Stimulated activated effector memory CD8-positive, alpha-beta T cell treated with anti-CD3 and anti-CD28 coated beads, Interleukin-12 subunit alpha, Interleukin-12 subunit beta, amount 100 ng/mL, for 72 hours (primary cell): ENCODE measurements at regions not wholly inside any gene's neighbourhood (a gene's known extent, or its start where the extent isn't known, plus 50 kb on each side); places are given as distances from the start of the nearest gene placed in this dataset.

ENCODE experiments used
- ATAC-seq: fragments of 150-1000 bp; cut with Tn5 transposase; 2 replicates; pipeline ENCODE4 v1.10.0; 2021
- DNase-seq, 2 donors: peaks; one replicate each; pipeline ENCODE4 v3.0.0; 2021 to 2022; ENCODE audit warnings: low spot score in 2 of 2
- H3K27ac Mint-ChIP-seq: one replicate; pipeline ENCODE4 v1.8.0; 2022; ENCODE audit warnings: mild to moderate bottlenecking, mixed read lengths
- H3K36me3 Mint-ChIP-seq: one replicate; pipeline ENCODE4 v1.8.0; 2022; ENCODE audit warnings: mild to moderate bottlenecking, mixed read lengths
- H3K4me1 Mint-ChIP-seq: one replicate; pipeline ENCODE4 v1.8.0; 2022; ENCODE audit warnings: mixed read lengths
- H3K4me3 Mint-ChIP-seq: one replicate; pipeline ENCODE4 v1.8.0; 2022; ENCODE audit warnings: mild to moderate bottlenecking, mixed read lengths
- H3K9me3 Mint-ChIP-seq: one replicate; pipeline ENCODE4 v1.8.0; 2022; ENCODE audit warnings: mixed read lengths

GRCh38 chr1:188061881-188062280, 1233.1 kb downstream of the PLA2G4A start:
- no peak for DNase-seq
- no peak for ATAC-seq
- H3K9me3 Mint-ChIP-seq, result peaks cover 30% of the 10 kb centered on the region

GRCh38 chr1:188062456-188062855, 1233.7 kb downstream of the PLA2G4A start:
- DNase-seq (no peak), ATAC-seq (no peak)
- peaks cover 27% of the 10 kb centered on the region for H3K9me3 Mint-ChIP-seq

More at GRCh38 chr1:188061881-188062280, 1233.1 kb downstream of the PLA2G4A start:
- H3K27ac Mint-ChIP-seq, result no peak overlapping the region
- no peak overlapping the region for H3K4me3 Mint-ChIP-seq
- H3K4me1 Mint-ChIP-seq, result no peaks in the 10 kb centered on the region
- H3K36me3 Mint-ChIP-seq, result no peaks in the 10 kb centered on the region

GRCh38 chr1:188065917-188066316, 1237.2 kb downstream of the PLA2G4A start:
- Mint-ChIP-seq H3K27ac (no peak overlapping the region), H3K36me3 (no peaks in the 10 kb centered on the region), H3K4me1 (no peaks in the 10 kb centered on the region), H3K9me3 (peaks cover 40% of the 10 kb centered on the region), H3K4me3 (no peak overlapping the region)
- DNase-seq (no peak), ATAC-seq (no peak)

More at GRCh38 chr1:188062456-188062855, 1233.7 kb downstream of the PLA2G4A start:
- Mint-ChIP-seq H3K36me3 (no peaks in the 10 kb centered on the region), H3K4me3 (no peak overlapping the region), H3K4me1 (no peaks in the 10 kb centered on the region), H3K27ac (no peak overlapping the region)

GRCh38 chr1:188070848-188071247, 1242.1 kb downstream of the PLA2G4A start:
- Mint-ChIP-seq H3K4me1 (no peaks in the 10 kb centered on the region), H3K36me3 (no peaks in the 10 kb centered on the region), H3K9me3 (peaks cover 30% of the 10 kb centered on the region), H3K4me3 (no peak overlapping the region), H3K27ac (no peak overlapping the region)
- DNase-seq (no peak), ATAC-seq (no peak)

GRCh38 chr1:188089015-188089414, 1260.3 kb downstream of the PLA2G4A start:
- ATAC-seq, result no peak

GRCh38 chr1:188089461-188089860, 1260.7 kb downstream of the PLA2G4A start:
- Mint-ChIP-seq H3K36me3 (no peaks in the 10 kb centered on the region), H3K27ac (no peak overlapping the region), H3K4me3 (no peak overlapping the region), H3K4me1 (no peaks in the 10 kb centered on the region), H3K9me3 (peaks cover 15% of the 10 kb centered on the region)
- no peak for DNase-seq
- no peak for ATAC-seq

More at GRCh38 chr1:188089015-188089414, 1260.3 kb downstream of the PLA2G4A start:
- no peak overlapping the region for H3K4me3 Mint-ChIP-seq
- no peaks in the 10 kb centered on the region for H3K36me3 Mint-ChIP-seq
- DNase-seq, result no peak
- no peak overlapping the region for H3K27ac Mint-ChIP-seq
- no peaks in the 10 kb centered on the region for H3K4me1 Mint-ChIP-seq
- peaks cover 15% of the 10 kb centered on the region for H3K9me3 Mint-ChIP-seq

GRCh38 chr1:188096521-188096920, 1267.8 kb downstream of the PLA2G4A start:
- no peak for DNase-seq
- H3K27ac Mint-ChIP-seq, result no peak overlapping the region
- no peaks in the 10 kb centered on the region for H3K36me3 Mint-ChIP-seq
- no peak for ATAC-seq
- H3K9me3 Mint-ChIP-seq, result peaks cover 11% of the 10 kb centered on the region
- H3K4me1 Mint-ChIP-seq, result no peaks in the 10 kb centered on the region
- H3K4me3 Mint-ChIP-seq, result no peak overlapping the region

- no peak overlapping the region for H3K4me3 Mint-ChIP-seq
- no peak overlapping the region for H3K27ac Mint-ChIP-seq
- peaks cover 14% of the 10 kb centered on the region for H3K9me3 Mint-ChIP-seq
- no peaks in the 10 kb centered on the region for H3K4me1 Mint-ChIP-seq
- DNase-seq, result no peak
- no peak for ATAC-seq
- no peaks in the 10 kb centered on the region for H3K36me3 Mint-ChIP-seq
These were observed 1288.7 kb downstream of the PLA2G4A start for GRCh38 chr1:188117436-188117835.

GRCh38 chr1:188122646-188123045, 1293.9 kb downstream of the PLA2G4A start:
- Mint-ChIP-seq H3K9me3 (peaks cover 12% of the 10 kb centered on the region), H3K36me3 (no peaks in the 10 kb centered on the region), H3K27ac (no peak overlapping the region), H3K4me1 (no peaks in the 10 kb centered on the region), H3K4me3 (no peak overlapping the region)
- DNase-seq, result no peak
- no peak for ATAC-seq

GRCh38 chr1:188127507-188127906, 1298.8 kb downstream of the PLA2G4A start:
- peaks cover 10% of the 10 kb centered on the region for H3K9me3 Mint-ChIP-seq
- H3K36me3 Mint-ChIP-seq, result no peaks in the 10 kb centered on the region
- H3K27ac Mint-ChIP-seq, result no peak overlapping the region
- H3K4me1 Mint-ChIP-seq, result no peaks in the 10 kb centered on the region
- H3K4me3 Mint-ChIP-seq, result no peak overlapping the region
- no peak for ATAC-seq
- DNase-seq, result no peak

- no peak overlapping the region for H3K27ac Mint-ChIP-seq
- H3K4me1 Mint-ChIP-seq, result no peaks in the 10 kb centered on the region
- H3K4me3 Mint-ChIP-seq, result no peak overlapping the region
- DNase-seq (no peak), ATAC-seq (no peak)
- no peaks in the 10 kb centered on the region for H3K36me3 Mint-ChIP-seq
- peaks cover 10% of the 10 kb centered on the region for H3K9me3 Mint-ChIP-seq
These were observed 1300.0 kb downstream of the PLA2G4A start for GRCh38 chr1:188128761-188129160.

- no peak overlapping the region for H3K4me3 Mint-ChIP-seq
- no peak overlapping the region for H3K27ac Mint-ChIP-seq
- H3K36me3 Mint-ChIP-seq, result no peaks in the 10 kb centered on the region
- DNase-seq (no peak), ATAC-seq (no peak)
- no peaks in the 10 kb centered on the region for H3K4me1 Mint-ChIP-seq
- H3K9me3 Mint-ChIP-seq, result peaks cover 11% of the 10 kb centered on the region
These were observed 1301.4 kb downstream of the PLA2G4A start for GRCh38 chr1:188129856-188130838.

- ATAC-seq (no peak), DNase-seq (no peak)
- H3K27ac Mint-ChIP-seq, result no peak overlapping the region
- no peak overlapping the region for H3K4me3 Mint-ChIP-seq
- no peaks in the 10 kb centered on the region for H3K4me1 Mint-ChIP-seq
- H3K36me3 Mint-ChIP-seq, result no peaks in the 10 kb centered on the region
- peaks cover 9% of the 10 kb centered on the region for H3K9me3 Mint-ChIP-seq
These were observed 1308.5 kb downstream of the PLA2G4A start for GRCh38 chr1:188137221-188137620.

- ATAC-seq, result no peak
- Mint-ChIP-seq H3K9me3 (peaks cover 10% of the 10 kb centered on the region), H3K4me3 (no peak overlapping the region), H3K4me1 (no peaks in the 10 kb centered on the region), H3K27ac (no peak overlapping the region), H3K36me3 (no peaks in the 10 kb centered on the region)
- DNase-seq, result no peak
These were observed 1312.2 kb downstream of the PLA2G4A start for GRCh38 chr1:188140958-188141357.

- no peak for DNase-seq
- Mint-ChIP-seq H3K27ac (no peak overlapping the region), H3K9me3 (peaks cover 3% of the 10 kb centered on the region), H3K4me1 (no peaks in the 10 kb centered on the region), H3K4me3 (no peak overlapping the region), H3K36me3 (no peaks in the 10 kb centered on the region)
- ATAC-seq, result no peak
These were observed 1325.4 kb downstream of the PLA2G4A start for GRCh38 chr1:188154196-188154595.

GRCh38 chr1:188154761-188155160, 1326.0 kb downstream of the PLA2G4A start:
- no peak overlapping the region for H3K27ac Mint-ChIP-seq

More at GRCh38 chr1:188154761-188155160, 1326.0 kb downstream of the PLA2G4A start:
- DNase-seq (no peak), ATAC-seq (no peak)
- Mint-ChIP-seq H3K4me3 (no peak overlapping the region), H3K36me3 (no peaks in the 10 kb centered on the region), H3K4me1 (no peaks in the 10 kb centered on the region), H3K9me3 (peaks cover 3% of the 10 kb centered on the region)
